HK-2 (cell line): ENCODE measurements at regions not wholly inside any gene's neighbourhood (a gene's known extent, or its start where the extent isn't known, plus 50 kb on each side); places are given as distances from the start of the nearest gene placed in this dataset.

Source experiments
- DNase-seq: peaks from one replicate; pipeline ENCODE4 v3.0.0-alpha.2; 2018; ENCODE audit not compliant: unreplicated experiment

DNA sequence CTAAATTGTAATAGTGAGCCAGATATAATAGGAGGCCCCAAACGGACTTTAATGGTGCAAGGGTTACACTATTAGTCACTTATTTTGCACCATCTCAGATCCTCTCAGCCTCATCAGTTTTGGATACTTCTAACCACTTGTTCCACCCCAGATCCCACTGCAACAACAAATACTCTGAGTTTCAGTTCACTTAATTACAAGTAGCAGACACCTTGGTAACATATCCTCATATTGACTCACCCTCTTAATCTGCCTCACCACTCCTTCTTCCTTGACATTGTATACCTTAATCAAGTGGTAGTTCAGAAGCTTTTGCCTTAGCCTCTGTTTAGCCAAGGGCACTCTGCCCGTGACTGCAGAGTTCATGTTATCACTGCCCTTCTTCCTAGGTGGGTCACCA lies 256.1 kb upstream of the UBASH3B start:
- no peak for DNase-seq

DNA sequence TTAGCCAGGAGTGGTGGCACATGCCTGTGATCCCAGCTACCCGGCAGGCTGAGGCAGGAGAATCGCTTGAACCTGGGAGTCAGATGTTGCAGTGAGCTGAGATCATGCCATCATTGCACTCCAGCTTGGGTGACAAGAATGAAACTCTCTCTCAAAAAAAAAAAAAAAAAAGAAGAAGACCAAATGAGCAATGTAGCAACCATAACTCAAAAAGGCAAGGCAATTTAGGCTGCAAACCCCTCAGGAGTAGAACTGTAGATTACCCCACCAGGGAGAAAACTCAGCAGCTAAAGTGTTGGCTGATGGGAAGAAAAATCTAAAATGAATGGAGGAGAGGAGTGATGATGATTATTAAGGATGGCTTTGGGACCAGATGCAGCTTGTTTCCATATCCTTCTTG lies 256.7 kb upstream of the UBASH3B start:
- no peak for DNase-seq

GRCh38 chr11:122398167-122398566 lies 257.4 kb upstream of the UBASH3B start:
- no peak for DNase-seq

DNA sequence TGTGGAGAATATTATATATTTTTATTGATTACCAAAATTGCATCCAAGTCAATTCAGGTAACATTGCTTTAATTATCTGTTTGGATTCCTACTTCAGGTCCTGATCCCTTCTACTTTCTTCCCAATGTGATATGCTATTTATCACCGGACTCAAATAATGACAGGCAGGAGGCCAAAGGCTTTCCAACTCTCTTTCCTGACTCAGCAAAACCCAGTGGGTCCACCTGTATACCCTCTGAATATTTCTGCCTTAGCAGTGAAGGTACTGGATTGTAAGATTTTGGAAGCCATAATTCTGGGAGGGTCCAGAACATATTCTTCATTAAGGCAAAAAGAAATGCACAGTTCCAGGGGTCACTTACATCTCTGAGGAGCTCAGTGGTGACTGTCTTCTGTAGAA lies 260.2 kb upstream of the UBASH3B start:
- no peak for DNase-seq

GRCh38 chr11:122394313-122394712 lies 261.2 kb upstream of the UBASH3B start:
- DNase-seq = no peak

DNA sequence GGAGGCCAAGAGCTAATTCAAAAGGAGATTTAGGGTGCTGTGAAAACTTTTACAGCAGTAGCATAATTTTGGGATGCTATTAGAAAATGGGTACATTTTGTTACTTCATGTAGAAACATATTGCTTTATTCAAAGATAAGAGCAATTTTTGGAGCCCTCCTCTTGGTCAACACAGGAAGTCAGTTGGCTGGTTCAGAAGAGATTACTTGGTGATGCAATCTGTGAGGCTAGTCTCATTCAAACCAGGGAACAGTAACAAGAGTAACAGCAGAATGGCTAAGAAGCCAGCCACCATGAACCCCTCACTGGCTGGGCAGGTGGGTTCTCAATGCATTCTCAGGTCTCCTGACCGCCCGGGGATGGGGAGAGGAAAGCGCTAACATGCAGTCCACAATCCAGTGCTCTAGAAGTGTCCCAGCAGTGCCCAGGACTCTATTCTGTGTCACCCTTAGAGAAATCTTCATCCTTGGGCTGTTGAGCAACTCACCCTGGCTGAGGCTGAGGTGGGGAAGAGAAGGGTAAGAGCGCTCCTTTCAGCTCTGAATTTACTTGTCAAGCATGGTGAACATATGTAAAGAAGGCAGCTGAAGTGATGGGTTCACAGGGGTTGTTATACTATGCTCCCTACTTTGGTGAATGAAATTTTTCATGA lies 262.2 kb upstream of the UBASH3B start:
- no peak for DNase-seq

GRCh38 chr11:122392508-122392907 lies 263.0 kb upstream of the UBASH3B start:
- no peak for DNase-seq

DNA sequence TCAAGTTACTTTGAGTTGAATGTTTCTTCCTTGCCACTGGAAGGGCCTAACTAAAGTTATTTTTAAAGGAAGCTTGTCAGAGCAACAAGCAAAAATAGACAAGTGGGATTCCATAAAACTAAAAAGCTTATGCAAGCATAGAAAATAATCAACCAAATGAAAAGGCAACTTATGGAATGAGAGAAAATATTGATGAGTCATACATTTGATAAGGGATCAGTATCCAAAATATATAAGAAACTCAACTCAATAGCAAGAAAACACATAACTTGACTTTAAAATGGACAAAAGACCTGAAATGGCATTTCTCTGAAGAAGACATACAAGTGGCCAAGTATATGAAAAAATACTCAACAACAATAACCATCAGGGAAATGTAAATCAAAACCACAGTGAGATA lies 264.5 kb upstream of the UBASH3B start:
- no peak for DNase-seq

- DNase-seq = no peak
Measured at GRCh38 chr11:122383186-122383585, 267.2 kb upstream of the BLID start.

DNA sequence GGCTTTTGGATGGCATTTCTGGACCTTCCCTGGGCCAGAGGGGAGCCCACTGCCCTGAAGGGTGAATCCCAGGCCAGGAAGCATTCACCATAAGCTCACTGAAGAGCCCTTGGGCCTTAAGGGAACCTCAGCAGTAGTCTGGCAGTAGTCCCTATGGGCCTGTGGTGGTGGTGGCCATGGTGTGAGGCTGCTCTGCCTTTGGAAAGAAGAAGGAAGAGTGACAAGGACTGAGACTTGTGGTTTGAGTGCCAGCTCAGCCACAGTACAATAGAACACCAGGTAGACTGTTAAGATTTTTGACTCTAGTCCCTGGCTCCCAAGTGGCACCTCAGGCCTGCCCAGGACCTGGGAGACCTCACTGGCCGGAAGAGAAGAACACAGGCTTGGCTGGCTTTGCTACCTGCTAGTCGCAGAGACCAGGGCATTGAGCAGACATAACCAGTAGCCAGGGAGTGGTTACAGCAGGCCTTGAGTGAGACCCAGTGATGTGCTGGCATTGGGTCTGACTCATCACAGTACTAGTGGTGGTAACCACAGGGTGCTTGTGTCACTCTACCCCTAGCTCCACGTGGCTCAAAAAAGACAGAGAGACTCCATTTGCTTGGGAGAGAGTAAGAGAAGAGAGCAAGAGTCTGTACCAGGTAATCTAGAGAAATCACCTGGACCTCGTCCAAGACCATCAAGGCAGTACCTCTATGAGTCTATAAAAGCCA lies 259.8 kb upstream of the BLID start:
- DNase-seq = peak; percentile 17

DNA sequence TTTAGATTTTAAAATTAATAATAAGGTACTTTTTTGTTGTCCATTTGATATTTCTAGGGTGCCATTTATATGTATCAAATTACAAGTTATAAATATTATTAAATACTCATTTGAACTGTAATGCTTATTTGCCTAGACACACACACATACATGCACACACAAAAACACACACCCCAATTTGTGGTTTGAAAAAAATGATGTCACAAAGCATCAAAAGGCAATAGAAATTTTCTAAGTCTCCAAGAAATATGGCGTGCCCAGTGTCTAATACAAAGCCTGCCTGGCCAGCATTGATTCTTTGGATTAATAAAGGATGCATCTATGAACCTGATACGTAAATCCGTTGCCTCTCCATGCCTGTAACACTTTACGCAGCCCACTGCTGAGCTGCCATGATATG lies 252.8 kb upstream of the BLID start:
- DNase-seq = no peak

GRCh38 chr11:122367809-122368231 lies 251.8 kb upstream of the BLID start:
- DNase-seq = no peak

DNA sequence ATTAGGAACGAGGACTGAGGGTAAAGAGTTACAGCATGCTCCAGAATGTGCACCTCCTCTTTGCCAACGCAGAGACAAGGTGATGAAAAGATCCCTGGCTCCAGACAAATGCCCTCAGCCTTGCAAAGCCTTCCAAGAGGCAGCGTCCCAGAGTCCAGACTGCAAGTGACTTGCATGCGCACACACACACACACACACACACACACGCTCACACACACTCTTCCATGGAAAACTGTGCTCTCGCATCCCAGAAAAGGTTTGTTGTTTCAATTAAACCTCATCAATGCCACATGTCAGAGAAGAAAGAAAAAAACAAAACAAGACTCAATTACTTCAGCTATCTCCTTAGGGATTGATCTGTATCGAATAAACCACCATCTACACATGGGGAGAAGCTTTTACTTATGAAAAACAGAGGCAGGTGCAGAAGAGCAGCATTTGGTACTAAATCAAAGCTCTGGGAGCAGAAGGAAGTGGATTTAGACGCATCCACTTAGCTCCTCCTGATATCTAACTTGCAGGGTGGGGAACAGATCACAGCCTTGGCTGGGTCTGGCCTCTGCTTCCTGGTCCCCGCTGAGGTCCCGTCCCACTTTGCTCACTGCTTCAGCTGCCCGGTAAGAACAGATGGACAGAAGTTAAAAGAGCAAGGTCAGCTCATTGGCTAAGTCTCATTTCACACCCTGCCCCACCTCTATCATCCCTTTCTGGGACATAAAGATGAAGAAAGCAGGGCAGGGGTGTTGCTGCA lies 249.8 kb upstream of the BLID start:
- DNase-seq = no peak

GRCh38 chr11:122363296-122363695 lies 247.3 kb upstream of the BLID start:
- DNase-seq = no peak

GRCh38 chr11:122362381-122362780 lies 246.4 kb upstream of the BLID start:
- DNase-seq = no peak

DNA sequence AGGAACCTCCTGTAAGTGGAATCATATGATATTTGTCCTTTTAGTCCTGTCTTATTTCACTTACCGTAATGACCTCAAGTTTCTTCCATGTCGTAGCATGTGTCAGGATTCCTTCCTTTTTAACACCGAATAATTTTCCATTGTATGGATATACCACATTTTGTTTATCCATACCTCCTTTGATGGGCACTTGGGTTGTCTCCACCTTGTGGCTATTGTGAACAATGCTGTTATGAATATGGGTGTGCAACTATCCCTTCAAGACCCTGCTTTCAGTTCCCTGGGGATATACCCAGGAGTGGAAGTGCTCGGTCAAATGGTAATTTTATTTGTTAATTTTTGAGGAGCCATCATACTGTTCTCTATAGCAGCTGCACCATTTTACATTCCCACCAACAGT lies 244.9 kb upstream of the BLID start:
- no peak for DNase-seq

DNA sequence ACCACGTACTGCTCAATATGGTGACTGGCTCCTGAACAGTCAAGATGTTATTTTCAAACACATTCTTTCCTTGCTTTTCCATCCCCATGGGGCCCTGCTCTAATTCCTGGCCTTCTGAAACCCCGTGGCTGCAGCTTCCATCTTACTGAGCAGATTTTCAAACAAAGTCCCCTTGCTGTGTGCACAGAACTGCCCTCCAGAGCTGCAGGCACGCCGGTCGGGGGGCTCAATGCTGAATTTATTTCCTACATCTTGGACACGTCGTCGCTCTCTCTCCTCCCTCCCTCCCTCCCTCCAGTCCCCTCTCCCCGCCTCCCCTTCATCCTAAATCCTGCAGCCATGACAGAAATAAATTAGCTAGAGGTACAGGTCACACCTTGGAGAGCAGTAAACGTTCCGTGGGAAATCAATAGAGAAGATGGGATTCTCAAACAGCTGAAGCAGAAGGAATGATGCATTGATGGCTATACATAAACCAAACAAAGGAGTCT lies 243.1 kb upstream of the BLID start:
- DNase-seq = no peak

DNA sequence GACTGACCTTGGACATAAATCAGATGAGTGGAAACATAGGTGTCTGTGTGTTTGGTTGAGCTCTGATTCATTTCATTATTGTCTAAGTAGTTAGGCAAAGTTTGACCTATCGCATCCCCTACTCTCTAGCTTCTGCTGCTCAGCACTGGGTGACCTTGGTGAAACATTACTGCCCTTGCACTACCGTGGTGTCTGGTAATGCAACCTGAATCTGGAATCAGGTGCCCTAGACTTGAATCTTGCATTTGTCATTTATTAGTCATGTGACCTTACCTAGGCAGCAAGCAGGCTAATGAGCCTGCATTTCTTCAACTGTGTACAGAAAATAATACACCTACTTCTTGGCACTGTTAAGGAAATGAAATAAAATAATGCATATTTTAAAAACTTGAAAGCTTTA lies 242.3 kb upstream of the BLID start:
- DNase-seq = no peak

DNA sequence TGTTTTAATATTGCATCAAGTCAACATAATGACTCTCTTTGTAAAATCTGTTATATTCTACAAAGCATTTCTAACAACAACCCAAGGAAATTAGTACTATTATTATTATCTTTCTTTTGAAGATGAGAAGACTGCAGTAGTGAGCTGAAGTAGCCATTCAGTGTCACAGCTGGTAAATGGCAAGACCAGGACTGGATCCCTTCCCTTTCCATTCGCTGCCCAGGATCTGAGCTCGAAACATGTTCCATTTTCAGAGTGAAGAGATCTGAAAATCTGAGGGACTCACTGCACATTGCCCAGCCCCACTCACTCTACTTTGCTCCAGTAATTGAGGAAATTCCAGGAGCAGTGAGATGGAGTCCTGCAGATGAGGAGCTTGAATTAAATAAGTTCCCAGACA lies 240.0 kb upstream of the BLID start:
- DNase-seq = no peak

GRCh38 chr11:122354025-122354697 lies 238.1 kb upstream of the BLID start:
- no peak for DNase-seq

GRCh38 chr11:122353561-122353960 lies 237.5 kb upstream of the BLID start:
- DNase-seq = no peak

DNA sequence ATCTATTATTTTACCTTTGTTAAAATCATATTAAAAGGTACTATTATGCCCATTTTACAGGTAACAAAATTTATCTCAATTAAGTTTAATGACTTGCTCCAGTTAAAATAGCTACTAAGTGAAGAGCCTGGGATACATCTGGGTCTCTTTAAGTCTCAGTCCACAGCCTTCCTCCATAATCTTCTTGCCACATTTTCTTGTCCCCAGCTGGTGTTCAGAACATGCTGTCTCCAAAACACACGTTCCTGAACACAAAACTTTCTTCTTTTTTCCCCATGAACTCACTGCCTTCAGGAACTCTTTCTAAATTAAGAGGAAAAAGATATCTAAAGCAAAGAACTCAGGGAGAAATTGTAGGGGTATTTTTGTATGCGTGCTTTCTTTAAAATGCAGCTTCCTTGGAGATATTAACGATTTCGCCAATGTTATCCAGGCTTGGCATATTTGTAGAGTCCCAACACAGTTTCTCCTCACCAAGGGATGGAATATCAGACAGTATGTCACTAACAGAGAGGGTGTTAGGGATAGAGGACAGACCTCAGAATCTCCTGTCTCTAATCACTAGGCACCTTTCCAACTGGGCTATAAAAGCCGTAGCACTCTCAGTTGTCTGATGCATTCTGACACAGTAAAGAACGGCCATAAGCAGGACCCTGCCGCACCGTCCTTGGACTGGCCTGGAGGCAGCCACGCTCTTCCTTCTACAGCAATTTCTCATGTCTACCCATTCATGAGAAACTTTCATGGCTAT lies 232.8 kb upstream of the BLID start:
- no peak for DNase-seq
